GM23248 (cell line): ENCODE measurements at regions not wholly inside any gene's neighbourhood (a gene's known extent, or its start where the extent isn't known, plus 50 kb on each side); places are given as distances from the start of the nearest gene placed in this dataset.

ENCODE experiments used
- EZH2 ChIP-seq: fragments of 200-600 bp; sonication (generic); IDR thresholded peaks from 2 replicates; pipeline ENCODE4 v1.6.1; 2018; ENCODE audit warnings: antibody characterized with exemption, mild to moderate bottlenecking; ENCODE audit not compliant: insufficient read depth, poor library complexity, severe bottlenecking
- EZH2phosphoT487 ChIP-seq: fragments of 200-600 bp; sonication (generic); IDR thresholded peaks from 2 replicates; pipeline ENCODE4 v1.6.1; 2018; ENCODE audit warnings: antibody characterized with exemption, moderate library complexity, mild to moderate bottlenecking, low read depth; ENCODE audit not compliant: insufficient read depth

DNA sequence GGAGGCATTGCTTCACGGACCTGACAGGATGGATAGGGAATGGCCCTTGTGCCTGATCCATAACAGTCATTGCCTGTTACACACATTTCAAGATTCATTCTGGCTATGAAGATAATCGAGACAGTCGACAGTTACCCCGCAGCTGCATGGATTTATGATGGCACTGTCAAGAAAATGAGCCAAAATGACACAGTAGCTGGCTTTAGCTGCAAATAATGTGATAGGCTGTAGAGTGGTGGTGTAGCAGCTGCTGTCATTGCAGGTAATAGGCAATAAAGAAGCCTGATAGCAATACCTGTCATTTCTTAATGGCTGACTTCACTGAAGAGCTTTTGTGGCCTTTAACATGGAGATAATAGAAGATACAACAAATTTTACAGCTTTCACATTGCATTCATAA lies 1085.2 kb upstream of the ARRDC3 start:
- TF ChIP-seq EZH2, result no peak
- no peak for TF ChIP-seq EZH2phosphoT487
